K562 (cell line): ENCODE measurements at regions not wholly inside any gene's neighbourhood (a gene's known extent, or its start where the extent isn't known, plus 50 kb on each side); places are given as distances from the start of the nearest gene placed in this dataset.

Experiments
- HDAC2 ChIP-seq: fragments of 450-650 bp; IDR thresholded peaks from 2 replicates; pipeline ENCODE4 v1.6.1; 2016; ENCODE audit warnings: mild to moderate bottlenecking
- NR3C1 ChIP-seq: sonication (generic); formaldehyde crosslinking; IDR thresholded peaks from 2 replicates; pipeline ENCODE4 v1.8.1; 2022; ENCODE audit warnings: missing genetic modification reagents
- POLR2A ChIP-seq: fragments of 450-650 bp; conservative IDR thresholded peaks from 2 replicates; pipeline ENCODE4 v1.6.1; 2016
- RREB1 ChIP-seq: fragments of 250-450 bp; sonication (Bioruptor Pico); IDR thresholded peaks from 2 replicates; pipeline ENCODE4 v1.4.0; 2020
- SIX5 ChIP-seq, 2 experiments: IDR thresholded peaks; 2 replicates each; pipeline ENCODE4 v1.6.1; 2011; ENCODE audit warnings: low read length in 2 of 2, borderline replicate concordance in 1 of 2, low read depth in 1 of 2, mild to moderate bottlenecking in 1 of 2, moderate library complexity in 1 of 2; ENCODE audit not compliant: insufficient read depth in 1 of 2
- STAT5A ChIP-seq: IDR thresholded peaks from 2 replicates; pipeline ENCODE4 v1.6.1; 2012; ENCODE audit warnings: low read length, inconsistent platforms, borderline replicate concordance
- TAF1 ChIP-seq: IDR thresholded peaks from 2 replicates; pipeline ENCODE4 v1.6.1; 2011; ENCODE audit warnings: mild to moderate bottlenecking, low read length, moderate library complexity; ENCODE audit not compliant: insufficient read depth, control insufficient read depth, severe bottlenecking; ENCODE audit errors: extremely low read depth
- TF ChIP-seq, protein P1 (sequence below), 2 experiments: fragments of 450-650 bp in 1 of 2; sonication (generic) in 1 of 2; formaldehyde crosslinking in 1 of 2; IDR thresholded peaks in 1 of 2; conservative IDR thresholded peaks in 1 of 2; 2 replicates each; pipeline versions ENCODE4 v1.6.1 to v1.8.1; 2016 to 2023; ENCODE audit warnings: mild to moderate bottlenecking in 2 of 2, moderate library complexity in 2 of 2, inconsistent platforms in 1 of 2, missing genetic modification reagents in 1 of 2
- TF ChIP-seq, protein P2 (sequence below), 3 experiments: IDR thresholded peaks in 2 of 3; conservative IDR thresholded peaks in 1 of 3; 2 replicates each; pipeline ENCODE4 v1.5.1; 2011 to 2012; ENCODE audit warnings: low read length in 3 of 3, mild to moderate bottlenecking in 3 of 3, control low read depth in 2 of 3, improper control_type of control experiment in 1 of 3, inconsistent platforms in 1 of 3, low read depth in 1 of 3, mixed read lengths in 1 of 3, moderate library complexity in 1 of 3; ENCODE audit not compliant: insufficient read depth in 2 of 3

DNA sequence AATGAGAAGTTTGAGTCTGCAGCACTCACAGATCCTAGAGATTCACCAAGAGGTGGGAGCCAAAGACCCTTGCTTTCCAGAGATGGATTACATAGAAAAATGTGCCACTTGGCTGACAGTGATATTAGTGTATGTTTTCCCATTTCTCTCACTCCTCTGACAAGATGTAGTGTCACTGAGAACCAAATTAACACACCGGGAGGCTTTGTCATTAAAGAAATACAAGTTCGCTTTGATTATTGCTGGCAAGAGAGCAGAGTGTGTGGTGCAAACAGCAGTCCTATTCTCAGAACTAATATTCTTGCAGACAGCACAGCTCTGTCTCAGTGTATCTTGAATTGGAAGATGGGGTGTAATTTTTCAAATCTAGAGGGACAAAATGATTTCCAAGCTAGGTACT is 171.6 kb upstream of the SETBP1 start:
- no peak for TF ChIP-seq TAF1
- TF ChIP-seq NR3C1 (CRISPR knock-in tag), result no peak
- no peak for TF ChIP-seq POLR2A
- no peak for TF ChIP-seq STAT5A
- no peak for TF ChIP-seq RREB1
- TF ChIP-seq SIX5 (IDR thresholded peaks at IDR 0.05; ENCODE audit: borderline replicate concordance in 1 of 2, insufficient read depth in 1 of 2, low read depth in 1 of 2, low read length in 2 of 2), result no peak
- TF ChIP-seq, protein P1, sequence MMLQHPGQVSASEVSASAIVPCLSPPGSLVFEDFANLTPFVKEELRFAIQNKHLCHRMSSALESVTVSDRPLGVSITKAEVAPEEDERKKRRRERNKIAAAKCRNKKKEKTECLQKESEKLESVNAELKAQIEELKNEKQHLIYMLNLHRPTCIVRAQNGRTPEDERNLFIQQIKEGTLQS (IDR thresholded peaks at IDR 0.05), result no peak
- TF ChIP-seq, protein P1 (CRISPR knock-in tag; conservative IDR thresholded peaks at IDR 0.05), result no peak
- TF ChIP-seq HDAC2, result no peak
- TF ChIP-seq, protein P2, sequence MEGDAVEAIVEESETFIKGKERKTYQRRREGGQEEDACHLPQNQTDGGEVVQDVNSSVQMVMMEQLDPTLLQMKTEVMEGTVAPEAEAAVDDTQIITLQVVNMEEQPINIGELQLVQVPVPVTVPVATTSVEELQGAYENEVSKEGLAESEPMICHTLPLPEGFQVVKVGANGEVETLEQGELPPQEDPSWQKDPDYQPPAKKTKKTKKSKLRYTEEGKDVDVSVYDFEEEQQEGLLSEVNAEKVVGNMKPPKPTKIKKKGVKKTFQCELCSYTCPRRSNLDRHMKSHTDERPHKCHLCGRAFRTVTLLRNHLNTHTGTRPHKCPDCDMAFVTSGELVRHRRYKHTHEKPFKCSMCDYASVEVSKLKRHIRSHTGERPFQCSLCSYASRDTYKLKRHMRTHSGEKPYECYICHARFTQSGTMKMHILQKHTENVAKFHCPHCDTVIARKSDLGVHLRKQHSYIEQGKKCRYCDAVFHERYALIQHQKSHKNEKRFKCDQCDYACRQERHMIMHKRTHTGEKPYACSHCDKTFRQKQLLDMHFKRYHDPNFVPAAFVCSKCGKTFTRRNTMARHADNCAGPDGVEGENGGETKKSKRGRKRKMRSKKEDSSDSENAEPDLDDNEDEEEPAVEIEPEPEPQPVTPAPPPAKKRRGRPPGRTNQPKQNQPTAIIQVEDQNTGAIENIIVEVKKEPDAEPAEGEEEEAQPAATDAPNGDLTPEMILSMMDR (IDR thresholded peaks at IDR 0.05 in 2 of 3, conservative IDR thresholded peaks at IDR 0.05 in 1 of 3; ENCODE audit: insufficient read depth in 2 of 3, low read depth in 1 of 3, low read length in 3 of 3), result no peak
